Tibial nerve (tissue), 4 donors: ENCODE measurements at regions not wholly inside any gene's neighbourhood (a gene's known extent, or its start where the extent isn't known, plus 50 kb on each side); places are given as distances from the start of the nearest gene placed in this dataset.

Experiments
- EP300 ChIP-seq, 2 donors: sonication (generic); formaldehyde crosslinking; IDR thresholded peaks; one replicate each; pipeline ENCODE4 v1.6.1; 2017; ENCODE audit warnings: antibody characterized with exemption in 2 of 2, mild to moderate bottlenecking in 1 of 2
- POLR2A ChIP-seq, 2 donors: fragments of 450-650 bp; IDR thresholded peaks; one replicate each; pipeline ENCODE4 v1.6.1; 2017; ENCODE audit warnings: antibody characterized with exemption in 2 of 2, mild to moderate bottlenecking in 2 of 2, moderate library complexity in 2 of 2
- TF ChIP-seq, protein P1 (sequence below), 5 experiments: fragments of 200-600 bp in 3 of 5; fragments of 450-650 bp in 2 of 5; sonication (generic) in 3 of 5; IDR thresholded peaks; one replicate each; pipeline ENCODE4 v1.5.1; 2016 to 2019; ENCODE audit warnings: antibody characterized with exemption in 5 of 5, mild to moderate bottlenecking in 3 of 5, moderate library complexity in 2 of 5

- TF ChIP-seq, protein P1, sequence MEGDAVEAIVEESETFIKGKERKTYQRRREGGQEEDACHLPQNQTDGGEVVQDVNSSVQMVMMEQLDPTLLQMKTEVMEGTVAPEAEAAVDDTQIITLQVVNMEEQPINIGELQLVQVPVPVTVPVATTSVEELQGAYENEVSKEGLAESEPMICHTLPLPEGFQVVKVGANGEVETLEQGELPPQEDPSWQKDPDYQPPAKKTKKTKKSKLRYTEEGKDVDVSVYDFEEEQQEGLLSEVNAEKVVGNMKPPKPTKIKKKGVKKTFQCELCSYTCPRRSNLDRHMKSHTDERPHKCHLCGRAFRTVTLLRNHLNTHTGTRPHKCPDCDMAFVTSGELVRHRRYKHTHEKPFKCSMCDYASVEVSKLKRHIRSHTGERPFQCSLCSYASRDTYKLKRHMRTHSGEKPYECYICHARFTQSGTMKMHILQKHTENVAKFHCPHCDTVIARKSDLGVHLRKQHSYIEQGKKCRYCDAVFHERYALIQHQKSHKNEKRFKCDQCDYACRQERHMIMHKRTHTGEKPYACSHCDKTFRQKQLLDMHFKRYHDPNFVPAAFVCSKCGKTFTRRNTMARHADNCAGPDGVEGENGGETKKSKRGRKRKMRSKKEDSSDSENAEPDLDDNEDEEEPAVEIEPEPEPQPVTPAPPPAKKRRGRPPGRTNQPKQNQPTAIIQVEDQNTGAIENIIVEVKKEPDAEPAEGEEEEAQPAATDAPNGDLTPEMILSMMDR (IDR thresholded peaks at IDR 0.05): no peak
- TF ChIP-seq POLR2A (IDR thresholded peaks at IDR 0.05): no peak
- TF ChIP-seq EP300 (IDR thresholded peaks at IDR 0.05): no peak
These were observed 86.4 kb upstream of the OSBPL8 start for GRCh38 chr12:76645934-76646333.
